Middle frontal gyrus (tissue), 1 donor: ENCODE measurements at regions not wholly inside any gene's neighbourhood (a gene's known extent, or its start where the extent isn't known, plus 50 kb on each side); places are given as distances from the start of the nearest gene placed in this dataset.
"Not testable (repeated sequence)": the region's sequence is repeated elsewhere in the genome, so short reads cannot be mapped to it uniquely, and the experiment has no call there.

Experiments used
- DNase-seq: peaks from one replicate; pipeline ENCODE4 v3.0.0-alpha.2; 2015; ENCODE audit warnings: low spot score; ENCODE audit errors: extremely low spot score

GRCh38 chr2:19205983-19206533 is 152.4 kb downstream of the OSR1 start:
- DNase-seq, result no peak

- no peak for DNase-seq
These were observed 154.6 kb downstream of the OSR1 start for GRCh38 chr2:19203866-19204265.

GRCh38 chr2:19201911-19202462 is 156.4 kb downstream of the OSR1 start:
- no peak for DNase-seq

GRCh38 chr2:19198381-19198780 is 160.0 kb downstream of the OSR1 start:
- no peak for DNase-seq

GRCh38 chr2:19195661-19196060 is 162.8 kb downstream of the OSR1 start:
- DNase-seq, result no peak

GRCh38 chr2:19189391-19189790 is 169.0 kb downstream of the OSR1 start:
- DNase-seq, result no peak

GRCh38 chr2:19187323-19188020 is 171.0 kb downstream of the OSR1 start:
- no peak for DNase-seq

GRCh38 chr2:19185086-19185485 is 173.3 kb downstream of the OSR1 start:
- no peak for DNase-seq

- no peak for DNase-seq
These were observed 180.2 kb downstream of the OSR1 start for GRCh38 chr2:19178175-19178574.

GRCh38 chr2:19176977-19177376 is 181.4 kb downstream of the OSR1 start:
- DNase-seq, result no peak

- no peak for DNase-seq
These were observed 182.1 kb downstream of the OSR1 start for GRCh38 chr2:19176172-19176852.

- DNase-seq, result no peak
These were observed 184.2 kb downstream of the OSR1 start for GRCh38 chr2:19174176-19174575.

GRCh38 chr2:19171409-19171808 is 187.0 kb downstream of the OSR1 start:
- no peak for DNase-seq

- no peak for DNase-seq
These were observed 189.2 kb downstream of the OSR1 start for GRCh38 chr2:19169134-19169768.

- not testable (repeated sequence) for DNase-seq
These were observed 194.3 kb downstream of the OSR1 start for GRCh38 chr2:19164099-19164498.

- no peak for DNase-seq
These were observed 199.5 kb downstream of the OSR1 start for GRCh38 chr2:19158896-19159295.

GRCh38 chr2:19158211-19158610 is 200.2 kb downstream of the OSR1 start:
- no peak for DNase-seq

- DNase-seq, result no peak
These were observed 201.8 kb downstream of the OSR1 start for GRCh38 chr2:19156646-19157045.

GRCh38 chr2:19150726-19151125 is 207.7 kb downstream of the OSR1 start:
- no peak for DNase-seq

- DNase-seq, result no peak
These were observed 211.6 kb downstream of the OSR1 start for GRCh38 chr2:19146867-19147266.

GRCh38 chr2:19141234-19142004 is 217.0 kb downstream of the OSR1 start:
- DNase-seq, result no peak
